T-helper 2 cell treated with Interferon-gamma antibody and Interleukin-4, amounts not matched to agents 5 μg/mL and 100 μg/mL, for 36 hours (primary cell): ENCODE measurements at regions not wholly inside any gene's neighbourhood (a gene's known extent, or its start where the extent isn't known, plus 50 kb on each side); places are given as distances from the start of the nearest gene placed in this dataset.
"Not testable (repeated sequence)": the region's sequence is repeated elsewhere in the genome, so short reads cannot be mapped to it uniquely, and the experiment has no call there.

Source experiments
- DNase-seq: peaks from one replicate; pipeline ENCODE4 v3.0.0; 2021; ENCODE audit warnings: low spot score
- H3K27ac Mint-ChIP-seq: one replicate; pipeline ENCODE4 v1.8.0; 2021; ENCODE audit warnings: mild to moderate bottlenecking, mixed read lengths
- H3K27me3 Mint-ChIP-seq: one replicate; pipeline ENCODE4 v1.8.0; 2021; ENCODE audit warnings: low read depth, mixed read lengths
- H3K36me3 Mint-ChIP-seq: one replicate; pipeline ENCODE4 v1.8.0; 2021; ENCODE audit warnings: low read depth, mixed read lengths
- H3K4me1 Mint-ChIP-seq: one replicate; pipeline ENCODE4 v1.8.0; 2021; ENCODE audit warnings: low read depth, mixed read lengths
- H3K4me3 Mint-ChIP-seq: one replicate; pipeline ENCODE4 v1.8.0; 2022; ENCODE audit warnings: mild to moderate bottlenecking, moderate library complexity, mixed read lengths
- H3K9me3 Mint-ChIP-seq: one replicate; pipeline ENCODE4 v1.8.0; 2021; ENCODE audit warnings: mixed read lengths

GRCh38 chr10:14439451-14440259 is 108.9 kb upstream of the FRMD4A start:
- DNase-seq = no peak
- peaks cover 8% of the 10 kb centered on the region for H3K27me3 Mint-ChIP-seq
- no peaks in the 10 kb centered on the region for H3K4me1 Mint-ChIP-seq
- no peaks in the 10 kb centered on the region for H3K9me3 Mint-ChIP-seq
- H3K27ac Mint-ChIP-seq = no peak overlapping the region
- no peaks in the 10 kb centered on the region for H3K36me3 Mint-ChIP-seq
- H3K4me3 Mint-ChIP-seq = no peak overlapping the region

- no peak for DNase-seq
- H3K4me3 Mint-ChIP-seq = no peak overlapping the region
- H3K36me3 Mint-ChIP-seq = no peaks in the 10 kb centered on the region
- H3K27me3 Mint-ChIP-seq = peaks cover 6% of the 10 kb centered on the region
- no peak overlapping the region for H3K27ac Mint-ChIP-seq
- no peaks in the 10 kb centered on the region for H3K9me3 Mint-ChIP-seq
- no peaks in the 10 kb centered on the region for H3K4me1 Mint-ChIP-seq
Observed at GRCh38 chr10:14438576-14438975, 107.9 kb upstream of the FRMD4A start.

- no peaks in the 10 kb centered on the region for H3K4me1 Mint-ChIP-seq
- no peaks in the 10 kb centered on the region for H3K9me3 Mint-ChIP-seq
- no peaks in the 10 kb centered on the region for H3K36me3 Mint-ChIP-seq
- no peak overlapping the region for H3K27ac Mint-ChIP-seq
- H3K27me3 Mint-ChIP-seq = peaks cover 6% of the 10 kb centered on the region
- no peak overlapping the region for H3K4me3 Mint-ChIP-seq
- DNase-seq = no peak
Observed at GRCh38 chr10:14438057-14438456, 107.3 kb upstream of the FRMD4A start.

GRCh38 chr10:14435976-14436632 is 105.4 kb upstream of the FRMD4A start:
- Mint-ChIP-seq H3K9me3 (no peaks in the 10 kb centered on the region), H3K36me3 (no peaks in the 10 kb centered on the region), H3K4me1 (no peaks in the 10 kb centered on the region), H3K27ac (no peak overlapping the region), H3K27me3 (peaks cover 4% of the 10 kb centered on the region), H3K4me3 (no peak overlapping the region)
- no peak for DNase-seq

GRCh38 chr10:14433147-14433546 is 102.4 kb upstream of the FRMD4A start:
- peaks cover 5% of the 10 kb centered on the region for H3K27me3 Mint-ChIP-seq
- no peak overlapping the region for H3K27ac Mint-ChIP-seq
- H3K4me1 Mint-ChIP-seq = no peaks in the 10 kb centered on the region
- no peak overlapping the region for H3K4me3 Mint-ChIP-seq
- H3K36me3 Mint-ChIP-seq = no peaks in the 10 kb centered on the region
- DNase-seq = no peak
- H3K9me3 Mint-ChIP-seq = no peaks in the 10 kb centered on the region

GRCh38 chr10:14431868-14432267 is 101.1 kb upstream of the FRMD4A start:
- Mint-ChIP-seq H3K27me3 (peaks cover 7% of the 10 kb centered on the region), H3K4me1 (no peaks in the 10 kb centered on the region), H3K36me3 (no peaks in the 10 kb centered on the region), H3K9me3 (no peaks in the 10 kb centered on the region), H3K4me3 (no peak overlapping the region), H3K27ac (no peak overlapping the region)
- DNase-seq = no peak

GRCh38 chr10:14429043-14429700 is 98.4 kb upstream of the FRMD4A start:
- Mint-ChIP-seq H3K9me3 (no peaks in the 10 kb centered on the region), H3K27me3 (peaks cover 7% of the 10 kb centered on the region), H3K4me1 (no peaks in the 10 kb centered on the region)

GRCh38 chr10:14425034-14425433 is 94.3 kb upstream of the FRMD4A start:
- DNase-seq = no peak
- Mint-ChIP-seq H3K27me3 (peaks cover 13% of the 10 kb centered on the region), H3K9me3 (no peaks in the 10 kb centered on the region), H3K27ac (no peak overlapping the region), H3K4me1 (no peaks in the 10 kb centered on the region), H3K36me3 (no peaks in the 10 kb centered on the region), H3K4me3 (no peak overlapping the region)

More at GRCh38 chr10:14429043-14429700, 98.4 kb upstream of the FRMD4A start:
- Mint-ChIP-seq H3K4me3 (no peak overlapping the region), H3K27ac (no peak overlapping the region), H3K36me3 (no peaks in the 10 kb centered on the region)
- DNase-seq = no peak

GRCh38 chr10:14423111-14423744 is 92.5 kb upstream of the FRMD4A start:
- H3K4me1 Mint-ChIP-seq = no peaks in the 10 kb centered on the region
- DNase-seq = no peak
- H3K9me3 Mint-ChIP-seq = no peaks in the 10 kb centered on the region
- H3K27me3 Mint-ChIP-seq = peaks cover 13% of the 10 kb centered on the region
- no peak overlapping the region for H3K27ac Mint-ChIP-seq
- no peaks in the 10 kb centered on the region for H3K36me3 Mint-ChIP-seq
- H3K4me3 Mint-ChIP-seq = no peak overlapping the region

GRCh38 chr10:14422431-14422830 is 91.7 kb upstream of the FRMD4A start:
- Mint-ChIP-seq H3K27ac (no peak overlapping the region), H3K4me3 (no peak overlapping the region), H3K9me3 (no peaks in the 10 kb centered on the region), H3K27me3 (peaks cover 15% of the 10 kb centered on the region), H3K4me1 (no peaks in the 10 kb centered on the region), H3K36me3 (no peaks in the 10 kb centered on the region)
- DNase-seq = no peak

- peaks cover 16% of the 10 kb centered on the region for H3K27me3 Mint-ChIP-seq
Observed at GRCh38 chr10:14421941-14422340, 91.2 kb upstream of the FRMD4A start.

GRCh38 chr10:14417336-14417735 is 86.6 kb upstream of the FRMD4A start:
- not testable (repeated sequence) for H3K9me3 Mint-ChIP-seq, H3K36me3 Mint-ChIP-seq, DNase-seq, H3K4me3 Mint-ChIP-seq, H3K27ac Mint-ChIP-seq, H3K4me1 Mint-ChIP-seq
- peaks cover 21% of the 10 kb centered on the region for H3K27me3 Mint-ChIP-seq

More at GRCh38 chr10:14421941-14422340, 91.2 kb upstream of the FRMD4A start:
- Mint-ChIP-seq H3K36me3 (no peaks in the 10 kb centered on the region), H3K27ac (no peak overlapping the region), H3K4me1 (no peaks in the 10 kb centered on the region), H3K9me3 (no peaks in the 10 kb centered on the region), H3K4me3 (no peak overlapping the region)
- DNase-seq = no peak

GRCh38 chr10:14416308-14416700 is 85.6 kb upstream of the FRMD4A start:
- Mint-ChIP-seq H3K36me3 (no peaks in the 10 kb centered on the region), H3K9me3 (no peaks in the 10 kb centered on the region), H3K4me1 (no peaks in the 10 kb centered on the region), H3K27ac (no peak overlapping the region), H3K4me3 (no peak overlapping the region), H3K27me3 (peaks cover 22% of the 10 kb centered on the region)
- DNase-seq = no peak
